K562 (cell line): ENCODE measurements at regions not wholly inside any gene's neighbourhood (a gene's known extent, or its start where the extent isn't known, plus 50 kb on each side); places are given as distances from the start of the nearest gene placed in this dataset.

Source experiments
- ATAC-seq: fragments of 200-7000 bp; cut with Tn5 transposase; 3 replicates; pipeline ENCODE4 v1.9.1; 2020; ENCODE audit warnings: moderate library complexity
- BruUV-seq: library from RNA; stranded (reverse); fragments of 400-500 nt; replicated peaks from 2 replicates; lab custom pipeline; 2021; lab: Mats Ljungman, UMichigan
- CTCF ChIA-PET: fragments of 300-600 bp; formaldehyde crosslinking; extraction: SDS; loops from one replicate; lab custom pipeline; 2021; ENCODE audit warnings: low intra/inter-chr PET ratio; lab: Yijun Ruan, JAX
- POLR2A ChIA-PET: fragments of 300-600, 350-650 bp; sonication (Branson Sonifier 250); formaldehyde crosslinking; extraction: SDS; loops from one replicate; lab custom pipeline; 2021; ENCODE audit warnings: antibody characterized with exemption, inconsistent platforms; lab: Yijun Ruan, JAX
- DNase-seq, 4 experiments: peaks; one replicate each; pipeline versions ENCODE4 v3.0.0 to v3.0.0-alpha.2; 2011 to 2018; ENCODE audit warnings: low spot score in 3 of 4, mixed read lengths in 3 of 4; ENCODE audit errors: extremely low read depth in 1 of 4
- FAIRE-seq: peaks from 2 replicates; lab custom pipeline; 2011; peaks lifted over from hg19 to GRCh38; lab: Jason Lieb, UNC
- H2AFZ ChIP-seq: 2 replicates; pipeline ENCODE4 v1.6.0; 2011; ENCODE audit warnings: low read depth, low read length, control low read depth, inconsistent platforms
- H3K27ac ChIP-seq: fragments of 200-600 bp; 3 replicates; pipeline ENCODE4 v1.8.0; 2011; ENCODE audit warnings: low read depth, mild to moderate bottlenecking, control low read depth, inconsistent platforms, low read length, moderate library complexity, mixed read lengths; ENCODE audit errors: extremely low read depth
- H3K27me3 ChIP-seq, 2 experiments: fragments of 300-600 bp in 1 of 2; 2 replicates in 1 of 2; 3 replicates in 1 of 2; pipeline versions ENCODE4 v1.6.0 to v1.8.0; 2011; ENCODE audit warnings: inconsistent platforms in 2 of 2, low read length in 2 of 2, mild to moderate bottlenecking in 1 of 2, mixed read lengths in 1 of 2, moderate library complexity in 1 of 2; ENCODE audit not compliant: control insufficient read depth in 2 of 2, insufficient read depth in 2 of 2
- H3K36me3 ChIP-seq: fragments of 300-600 bp; 3 replicates; pipeline ENCODE4 v1.8.0; 2011; ENCODE audit warnings: mild to moderate bottlenecking, low read length, inconsistent platforms; ENCODE audit not compliant: control insufficient read depth, insufficient read depth
- H3K4me1 ChIP-seq, 2 experiments: fragments of 200-600 bp in 1 of 2; replicated peaks in 1 of 2; 2 replicates in 1 of 2; 3 replicates in 1 of 2; pipeline versions ENCODE4 v1.5.1 to v1.8.0; 2011; ENCODE audit warnings: inconsistent platforms in 2 of 2, low read length in 2 of 2, mild to moderate bottlenecking in 1 of 2, mixed read lengths in 1 of 2, moderate library complexity in 1 of 2; ENCODE audit not compliant: control insufficient read depth in 2 of 2, insufficient read depth in 2 of 2
- H3K4me2 ChIP-seq: 2 replicates; pipeline ENCODE4 v1.6.1; 2011; ENCODE audit warnings: low read length, control low read depth, inconsistent platforms, mixed read lengths; ENCODE audit not compliant: insufficient read depth
- H3K4me3 ChIP-seq: fragments of 200-600 bp; sonication (generic), shearing (Covaris generic); 2 replicates; pipeline ENCODE4 v1.5.1; 2016; ENCODE audit warnings: control low read depth, inconsistent platforms
- H3K79me2 ChIP-seq: fragments of 200-600 bp; 3 replicates; pipeline ENCODE4 v1.8.0; 2011; ENCODE audit warnings: low read length, inconsistent platforms; ENCODE audit not compliant: control insufficient read depth, insufficient read depth
- H3K9ac ChIP-seq, 2 experiments: 2 replicates each; pipeline versions ENCODE4 v1.6.0 to v1.6.1; 2011; ENCODE audit warnings: low read depth in 2 of 2, low read length in 2 of 2, control low read depth in 1 of 2, inconsistent platforms in 1 of 2, mild to moderate bottlenecking in 1 of 2, mixed read lengths in 1 of 2; ENCODE audit not compliant: insufficient read depth in 1 of 2
- H3K9me1 ChIP-seq: one replicate; pipeline ENCODE4 v1.6.0; 2011; ENCODE audit warnings: inconsistent platforms, mild to moderate bottlenecking, low read length, moderate library complexity; ENCODE audit not compliant: control insufficient read depth, insufficient read depth
- H3K9me3 ChIP-seq: replicated peaks from 2 replicates; pipeline ENCODE4 v1.5.1; 2011; ENCODE audit warnings: low read depth, low read length, inconsistent platforms; ENCODE audit not compliant: control insufficient read depth, insufficient read depth
- H4K20me1 ChIP-seq: replicated peaks from 2 replicates; pipeline ENCODE4 v1.6.1; 2011; ENCODE audit warnings: low read length, inconsistent platforms, mixed read lengths; ENCODE audit not compliant: control insufficient read depth, insufficient read depth
- ASH1L ChIP-seq: fragments of 450-650 bp; IDR thresholded peaks from 2 replicates; pipeline ENCODE4 v1.6.1; 2018; ENCODE audit warnings: borderline replicate concordance, mild to moderate bottlenecking, low read depth; ENCODE audit not compliant: partially characterized antibody
- CBFA2T3 ChIP-seq: fragments of 450-650 bp; IDR thresholded peaks from 2 replicates; pipeline ENCODE4 v1.6.1; 2017
- CREM ChIP-seq: IDR thresholded peaks from 2 replicates; pipeline ENCODE4 v1.6.1; 2014; ENCODE audit warnings: antibody characterized with exemption, low read depth
- ETV6 ChIP-seq, 3 experiments: fragments of 150-350 bp in 1 of 3; sonication (generic) in 1 of 3; formaldehyde crosslinking in 1 of 3; IDR thresholded peaks; 2 replicates each; pipeline versions ENCODE4 v1.6.1 to v1.8.0; 2014 to 2022; ENCODE audit warnings: borderline replicate concordance in 2 of 3, low read depth in 2 of 3, antibody characterized with exemption in 1 of 3, low read length in 1 of 3, mild to moderate bottlenecking in 1 of 3, missing genetic modification reagents in 1 of 3
- FOXJ2 ChIP-seq: fragments of 200-800 bp; sonication (Bioruptor generic); IDR thresholded peaks from 2 replicates; pipeline ENCODE4 v1.6.1; 2016; ENCODE audit warnings: missing genetic modification characterization, missing compliant biosample characterization
- KLF16 ChIP-seq: IDR thresholded peaks from 2 replicates; pipeline ENCODE4 v1.6.1; 2016; ENCODE audit warnings: antibody characterized with exemption
- PCBP1 ChIP-seq: fragments of 200-400 bp; formaldehyde crosslinking; IDR thresholded peaks from 2 replicates; pipeline ENCODE4 v1.6.1; 2018; ENCODE audit warnings: mild to moderate bottlenecking, low read depth, low read length; ENCODE audit not compliant: poor library complexity, severe bottlenecking
- PRPF4 ChIP-seq: fragments of 200-400 bp; formaldehyde crosslinking; IDR thresholded peaks from one replicate; pipeline ENCODE4 v1.6.1; 2017; ENCODE audit warnings: low read length, low read depth, mild to moderate bottlenecking; ENCODE audit not compliant: insufficient read depth, poor library complexity, severe bottlenecking
- RAD21 ChIP-seq, 2 experiments: fragments of 250-450 bp in 1 of 2; fragments of 450-650 bp in 1 of 2; sonication (Bioruptor Pico) in 1 of 2; formaldehyde crosslinking in 1 of 2; IDR thresholded peaks in 1 of 2; conservative IDR thresholded peaks in 1 of 2; 2 replicates each; pipeline versions ENCODE4 v1.4.0 to v1.8.0; 2020 to 2022; ENCODE audit warnings: mild to moderate bottlenecking in 2 of 2, moderate library complexity in 1 of 2
- REST ChIP-seq, 2 experiments: fragments of 450-650 bp; formaldehyde crosslinking in 1 of 2; IDR thresholded peaks; 2 replicates each; pipeline versions ENCODE4 v1.4.0 to v1.6.1; 2014 to 2020; ENCODE audit warnings: mild to moderate bottlenecking in 2 of 2, borderline replicate concordance in 1 of 2, low read depth in 1 of 2
- SMC3 ChIP-seq: conservative IDR thresholded peaks from 2 replicates; pipeline ENCODE4 v1.6.1; 2011; ENCODE audit warnings: low read depth, low read length, improper control_type of control experiment; ENCODE audit not compliant: insufficient read depth
- WGBS: fragments of 100-300 bp; shearing (Covaris generic); methylation state at CpG from one replicate; pipeline ENCODE4 v1.1.6; 2016; ENCODE audit warnings: low coverage, mixed read lengths; ENCODE audit not compliant: insufficient coverage; ENCODE audit errors: missing lambda C conversion rate; 5-methylcytosine and 5-hydroxymethylcytosine counted together
- in situ Hi-C: fragments of 300-500 bp; cut with MboI; formaldehyde crosslinking; loops from 4 replicates; pipeline ENCODE4 v1.15.0; 2018; ENCODE audit warnings: inconsistent platforms, mixed read lengths
- intact Hi-C: fragments of 100-400 bp; cut with micrococcal nuclease; formaldehyde crosslinking; loops from 2 replicates; pipeline ENCODE4 v1.14.2; 2022

DNA sequence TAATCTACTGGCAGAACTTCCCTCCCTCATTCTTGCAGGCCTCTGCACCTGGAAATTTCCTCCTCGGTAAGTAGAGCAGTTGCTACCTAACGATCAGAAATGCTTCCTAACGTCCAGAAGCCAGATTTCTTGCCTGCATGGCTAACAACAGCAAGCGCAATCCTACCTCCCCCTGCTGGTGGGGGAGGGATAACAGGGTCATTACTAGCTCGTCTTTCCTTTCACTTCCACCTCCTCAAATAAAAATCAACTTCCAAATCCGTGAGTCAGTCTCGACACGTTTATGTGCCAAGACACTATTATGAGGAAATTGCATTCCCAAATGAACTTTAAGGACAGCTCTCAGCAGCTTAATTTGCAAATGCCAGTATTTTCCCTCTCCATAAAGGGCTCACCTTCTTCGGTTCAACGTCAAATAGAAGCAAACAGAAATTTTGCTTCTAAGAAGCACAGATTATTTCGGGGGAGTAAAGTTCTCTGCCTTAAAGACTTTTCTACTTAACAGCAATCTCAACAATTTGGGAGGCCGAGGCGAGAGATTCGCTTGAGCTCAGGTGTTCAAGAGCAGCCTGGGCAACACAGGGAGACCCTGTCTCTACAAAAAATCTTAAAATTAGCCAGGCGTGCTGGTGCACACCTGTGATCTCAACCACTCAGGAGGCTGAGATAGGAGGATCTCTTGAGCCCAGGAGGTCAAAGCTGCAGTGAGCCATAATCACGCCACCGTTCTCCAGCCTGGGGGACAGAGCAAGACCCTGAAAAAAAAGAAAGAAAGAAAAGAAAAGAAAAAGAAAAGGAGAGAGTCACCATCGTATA is 188.6 kb upstream of the PSMD7 start:
- no peaks in the 10 kb centered on the region for H3K9me1 ChIP-seq
- H3K4me2 ChIP-seq = peak overlapping the region; percentile 70
- no peaks in the 10 kb centered on the region for H3K79me2 ChIP-seq
- FAIRE-seq = peak; percentile 93
- 0 out of 2 replicates have a peak overlapping the region, but pooled peaks have one; percentile 13 for H3K4me3 ChIP-seq
- ATAC-seq = peak; percentile 95
- POLR2A ChIA-PET = interaction anchor here (1.3 kb wide), 1 partner anchor 16 kb away, joined by 4 read pairs; no protein-coding TSS in a partner anchor
- BruUV-seq = no TSS peak
- intact Hi-C loops (loop anchor here (10.0 kb wide), 1 partner anchor 147 kb away; no protein-coding TSS in a partner anchor), in situ Hi-C loops (no loop called here)
- H3K4me1 ChIP-seq = no peaks in the 10 kb centered on the region
- no peaks in the 10 kb centered on the region for H4K20me1 ChIP-seq
- H3K27ac ChIP-seq = no peak overlapping the region
- peak; percentile 40 to 70 (median 47) for DNase-seq
- CTCF ChIA-PET = no interaction called here
- no peaks in the 10 kb centered on the region for H3K27me3 ChIP-seq
- 2% methylated on average over 18 of the region's 18 CpGs for WGBS
- H2AFZ ChIP-seq = peak overlapping the region; percentile 74
- H3K9me3 ChIP-seq = 0 out of 2 replicates have a peak, but pooled peaks cover 2% of the 10 kb centered on the region
- H3K36me3 ChIP-seq = no peaks in the 10 kb centered on the region
- H3K9ac ChIP-seq = no peak overlapping the region
- TF ChIP-seq PRPF4 (no peak), REST (IDR thresholded peaks at IDR 0.05; ENCODE audit: borderline replicate concordance) (peak; percentile 29; the same call in 1 of the 2 replicates), REST (CRISPR knock-in tag; IDR thresholded peaks at IDR 0.05; ENCODE audit: low read depth) (no peak), CREM (0 out of 2 replicates have a peak, but pooled peaks have one; percentile 17), KLF16 (peak; percentile 16; the same call in 1 of the 2 replicates), RAD21 (CRISPR knock-in tag; conservative IDR thresholded peaks at IDR 0.05 in 1 of 2, IDR thresholded peaks at IDR 0.05 in 1 of 2) (peak; percentile 26 to 58; a peak in 2 of 4 replicates), SMC3 (peak; percentile 32; the same call in 1 of the 2 replicates), ASH1L (no peak), PCBP1 (no peak), ETV6 (IDR thresholded peaks at IDR 0.05; ENCODE audit: borderline replicate concordance in 1 of 2, low read depth in 2 of 2, low read length in 1 of 2) (no peak), ETV6 (CRISPR knock-in tag; IDR thresholded peaks at IDR 0.05; ENCODE audit: borderline replicate concordance) (no peak), CBFA2T3 (no peak), FOXJ2 (tag) (no peak)
